ENCODE measurements at regions not wholly inside any gene's neighbourhood (a gene's known extent, or its start where the extent isn't known, plus 50 kb on each side); places are given as distances from the start of the nearest gene placed in this dataset.

GRCh38 chr10:36636285-36636839 lies 489.0 kb upstream of the ANKRD30A start:
- no peak overlapping the region for H3K4me2 ChIP-seq (replicated peaks; ENCODE audit: low read depth, low read length, poor library complexity, severe bottlenecking)
- no peak overlapping the region for H3K4me3 ChIP-seq (ENCODE audit: control extremely low read depth in 1 of 5, extremely low read depth in 1 of 5, insufficient read depth in 1 of 5, low read depth in 2 of 5, low read length in 4 of 5)
- Mint-ChIP-seq H3K9me3 (ENCODE audit: insufficient read depth) (peaks cover 5% of the 10 kb centered on the region), H3K4me3 (no peak overlapping the region), H3K27ac (no peak overlapping the region), H3K4me1 (no peaks in the 10 kb centered on the region), H3K27me3 (no peaks in the 10 kb centered on the region)
- ATAC-seq (ENCODE audit: low read depth) (no peak), DNase-seq (no peak)
- no peaks in the 10 kb centered on the region for H4K20me1 ChIP-seq (ENCODE audit: control insufficient read depth, insufficient read depth, low read length, poor library complexity, severe bottlenecking)
- intact Hi-C loops (cut with micrococcal nuclease) = no loop called here
- POLR2A ChIA-PET = no interaction called here
- peaks cover 0 to 14% (median 4%) of the 10 kb centered on the region in 3 donors for H3K9me3 ChIP-seq (ENCODE audit: control extremely low read depth in 1 of 3, control insufficient read depth in 2 of 3, insufficient read depth in 1 of 3, low read length in 2 of 3)
- no peak overlapping the region for H3K27ac ChIP-seq (ENCODE audit: low read length in 2 of 2)
- H3K4me1 ChIP-seq (ENCODE audit: control insufficient read depth in 2 of 2, insufficient read depth in 2 of 2, low read length in 2 of 2) = no peaks in the 10 kb centered on the region
- H3K9ac ChIP-seq (ENCODE audit: low read length) = no peak overlapping the region
- no peaks in the 10 kb centered on the region for H3K36me3 ChIP-seq (replicated peaks in 1 of 2; ENCODE audit: control extremely low read depth in 1 of 2, control insufficient read depth in 1 of 2, extremely low read depth in 1 of 2, insufficient read depth in 2 of 2, low read length in 1 of 2)
- H3K79me2 ChIP-seq (ENCODE audit: control insufficient read depth, insufficient read depth, low read length) = no peaks in the 10 kb centered on the region
- H3K27me3 ChIP-seq (replicated peaks in 1 of 4; ENCODE audit: control extremely low read depth in 1 of 4, control insufficient read depth in 3 of 4, insufficient read depth in 4 of 4, low read length in 3 of 4) = no peaks in the 10 kb centered on the region
- WGBS (ENCODE audit: insufficient coverage) = no CpG with 5 or more reads among the region's 1 CpG
- CTCF ChIA-PET = no interaction called here
- no peak overlapping the region for H2AFZ ChIP-seq (ENCODE audit: insufficient read depth, low read depth, low read length, poor library complexity, severe bottlenecking)
- TF ChIP-seq CTCF (IDR thresholded peaks at IDR 0.05) (no peak), EZH2 (IDR thresholded peaks at IDR 0.05; ENCODE audit: borderline replicate concordance, insufficient read depth, low read depth, low read length, poor library complexity, severe bottlenecking) (no peak)

DNA sequence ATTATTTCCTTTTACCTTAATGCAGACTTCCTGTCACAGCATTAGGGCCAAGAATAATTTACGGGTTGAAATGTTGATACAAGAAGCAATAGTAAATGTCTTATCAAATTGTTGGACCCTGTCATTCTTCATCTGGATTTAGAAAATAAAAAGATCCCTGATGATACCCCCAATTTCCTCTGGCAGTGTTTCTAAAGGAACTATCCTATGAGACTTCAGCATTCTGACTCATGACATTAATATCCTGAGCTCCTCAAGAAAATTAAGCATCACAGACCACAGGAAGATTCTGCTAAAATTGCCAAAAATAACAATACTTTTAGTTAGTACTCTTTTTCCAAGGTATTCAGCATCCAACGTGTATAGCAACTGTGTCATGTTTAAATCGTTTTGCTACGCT lies 490.5 kb upstream of the ANKRD30A start:
- ATAC-seq (ENCODE audit: low read depth) (no peak), DNase-seq (no peak)
- Histone ChIP-seq H3K4me3 (ENCODE audit: control extremely low read depth in 1 of 5, extremely low read depth in 1 of 5, insufficient read depth in 1 of 5, low read depth in 2 of 5, low read length in 4 of 5) (no peak overlapping the region), H2AFZ (ENCODE audit: insufficient read depth, low read depth, low read length, poor library complexity, severe bottlenecking) (no peak overlapping the region), H3K27me3 (replicated peaks in 1 of 4; ENCODE audit: control extremely low read depth in 1 of 4, control insufficient read depth in 3 of 4, insufficient read depth in 4 of 4, low read length in 3 of 4) (no peaks in the 10 kb centered on the region), H3K9me3 (ENCODE audit: control extremely low read depth in 1 of 3, control insufficient read depth in 2 of 3, insufficient read depth in 1 of 3, low read length in 2 of 3) (peaks cover 0 to 7% (median 4%) of the 10 kb centered on the region in 3 donors), H3K79me2 (ENCODE audit: control insufficient read depth, insufficient read depth, low read length) (no peaks in the 10 kb centered on the region), H3K4me2 (replicated peaks; ENCODE audit: low read depth, low read length, poor library complexity, severe bottlenecking) (no peak overlapping the region), H3K4me1 (ENCODE audit: control insufficient read depth in 2 of 2, insufficient read depth in 2 of 2, low read length in 2 of 2) (no peaks in the 10 kb centered on the region), H3K27ac (ENCODE audit: low read length in 2 of 2) (no peak overlapping the region), H4K20me1 (ENCODE audit: control insufficient read depth, insufficient read depth, low read length, poor library complexity, severe bottlenecking) (no peaks in the 10 kb centered on the region), H3K9ac (ENCODE audit: low read length) (no peak overlapping the region), H3K36me3 (replicated peaks in 1 of 2; ENCODE audit: control extremely low read depth in 1 of 2, control insufficient read depth in 1 of 2, extremely low read depth in 1 of 2, insufficient read depth in 2 of 2, low read length in 1 of 2) (no peaks in the 10 kb centered on the region)
- TF ChIP-seq CTCF (IDR thresholded peaks at IDR 0.05) (no peak), EZH2 (IDR thresholded peaks at IDR 0.05; ENCODE audit: borderline replicate concordance, insufficient read depth, low read depth, low read length, poor library complexity, severe bottlenecking) (no peak)
- POLR2A ChIA-PET = no interaction called here
- no peaks in the 10 kb centered on the region for H3K27me3 Mint-ChIP-seq
- intact Hi-C loops (cut with micrococcal nuclease) = no loop called here
- H3K4me3 Mint-ChIP-seq = no peak overlapping the region
- WGBS (ENCODE audit: insufficient coverage) = no CpG with 5 or more reads among the region's 4 CpGs
- peaks cover 5% of the 10 kb centered on the region for H3K9me3 Mint-ChIP-seq (ENCODE audit: insufficient read depth)
- CTCF ChIA-PET = no interaction called here
- H3K27ac Mint-ChIP-seq = no peak overlapping the region
- H3K4me1 Mint-ChIP-seq = no peaks in the 10 kb centered on the region

All from B cell (primary cell).